H7 (cell line): ENCODE measurements at regions not wholly inside any gene's neighbourhood (a gene's known extent, or its start where the extent isn't known, plus 50 kb on each side); places are given as distances from the start of the nearest gene placed in this dataset.

Experiments
- DNase-seq: peaks from one replicate; pipeline ENCODE4 v3.0.0; 2012
- H3K27me3 ChIP-seq: 2 replicates; pipeline ENCODE4 v1.6.0; 2011; ENCODE audit warnings: mild to moderate bottlenecking, low read length; ENCODE audit not compliant: control insufficient read depth, insufficient read depth
- H3K36me3 ChIP-seq: replicated peaks from 2 replicates; pipeline ENCODE4 v1.5.1; 2011; ENCODE audit warnings: low read length; ENCODE audit not compliant: control insufficient read depth, insufficient read depth
- H3K4me3 ChIP-seq: 2 replicates; pipeline ENCODE4 v1.5.1; 2011; ENCODE audit warnings: low read depth, mild to moderate bottlenecking, control low read depth, low read length, moderate library complexity; ENCODE audit not compliant: insufficient read depth

GRCh38 chr6:41487860-41488432, 58.2 kb upstream of the FOXP4 start:
- peaks cover 8% of the 10 kb centered on the region for H3K27me3 ChIP-seq
- no peak overlapping the region for H3K4me3 ChIP-seq
- H3K36me3 ChIP-seq, result no peaks in the 10 kb centered on the region
- peak; percentile 60 for DNase-seq

DNA sequence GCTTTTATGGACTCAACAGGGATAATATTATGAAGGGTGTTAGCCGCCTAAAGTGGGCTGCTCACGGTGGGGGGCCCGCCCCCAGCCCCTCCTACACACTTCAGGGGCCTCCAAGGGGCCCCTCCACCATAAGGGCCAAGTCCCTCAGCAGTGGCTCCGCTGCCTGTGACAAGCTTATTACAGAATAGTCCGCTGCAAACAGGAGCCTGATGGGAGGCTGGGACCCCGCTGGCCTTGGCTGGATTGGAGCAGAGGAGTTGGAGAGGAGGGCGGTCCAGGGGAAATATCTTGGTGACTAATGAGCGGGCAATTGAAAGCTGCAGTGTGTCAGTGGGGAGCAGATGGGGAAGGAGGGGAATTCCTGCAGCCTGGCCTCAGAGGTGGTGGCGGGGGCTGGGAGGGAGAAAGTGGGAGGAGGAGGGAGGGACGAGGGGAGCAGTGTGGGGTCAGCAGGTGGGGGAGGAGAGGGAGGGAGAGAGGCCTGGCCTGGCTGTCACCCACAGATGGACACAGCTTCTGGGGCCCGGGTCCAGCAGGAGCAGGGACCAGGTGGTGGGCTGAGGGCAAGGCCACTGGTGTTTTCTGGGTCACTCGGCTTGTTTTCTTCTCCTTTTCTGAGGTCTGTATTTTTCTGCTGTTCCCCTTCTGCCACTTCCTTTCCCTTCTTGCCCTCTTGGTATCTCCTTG, 57.6 kb upstream of the FOXP4 start:
- Histone ChIP-seq H3K27me3 (peaks cover 12% of the 10 kb centered on the region), H3K36me3 (no peaks in the 10 kb centered on the region), H3K4me3 (no peak overlapping the region)
- DNase-seq, result peak; percentile 91

GRCh38 chr6:41489120-41489851, 56.9 kb upstream of the FOXP4 start:
- DNase-seq, result peak; percentile 73
- H3K36me3 ChIP-seq, result no peaks in the 10 kb centered on the region
- H3K27me3 ChIP-seq, result peaks cover 19% of the 10 kb centered on the region
- no peak overlapping the region for H3K4me3 ChIP-seq

- Histone ChIP-seq H3K4me3 (no peak overlapping the region), H3K36me3 (no peaks in the 10 kb centered on the region), H3K27me3 (peaks cover 30% of the 10 kb centered on the region)
- no peak for DNase-seq
Observed at GRCh38 chr6:41492261-41492891, 53.8 kb upstream of the FOXP4 start.

DNA sequence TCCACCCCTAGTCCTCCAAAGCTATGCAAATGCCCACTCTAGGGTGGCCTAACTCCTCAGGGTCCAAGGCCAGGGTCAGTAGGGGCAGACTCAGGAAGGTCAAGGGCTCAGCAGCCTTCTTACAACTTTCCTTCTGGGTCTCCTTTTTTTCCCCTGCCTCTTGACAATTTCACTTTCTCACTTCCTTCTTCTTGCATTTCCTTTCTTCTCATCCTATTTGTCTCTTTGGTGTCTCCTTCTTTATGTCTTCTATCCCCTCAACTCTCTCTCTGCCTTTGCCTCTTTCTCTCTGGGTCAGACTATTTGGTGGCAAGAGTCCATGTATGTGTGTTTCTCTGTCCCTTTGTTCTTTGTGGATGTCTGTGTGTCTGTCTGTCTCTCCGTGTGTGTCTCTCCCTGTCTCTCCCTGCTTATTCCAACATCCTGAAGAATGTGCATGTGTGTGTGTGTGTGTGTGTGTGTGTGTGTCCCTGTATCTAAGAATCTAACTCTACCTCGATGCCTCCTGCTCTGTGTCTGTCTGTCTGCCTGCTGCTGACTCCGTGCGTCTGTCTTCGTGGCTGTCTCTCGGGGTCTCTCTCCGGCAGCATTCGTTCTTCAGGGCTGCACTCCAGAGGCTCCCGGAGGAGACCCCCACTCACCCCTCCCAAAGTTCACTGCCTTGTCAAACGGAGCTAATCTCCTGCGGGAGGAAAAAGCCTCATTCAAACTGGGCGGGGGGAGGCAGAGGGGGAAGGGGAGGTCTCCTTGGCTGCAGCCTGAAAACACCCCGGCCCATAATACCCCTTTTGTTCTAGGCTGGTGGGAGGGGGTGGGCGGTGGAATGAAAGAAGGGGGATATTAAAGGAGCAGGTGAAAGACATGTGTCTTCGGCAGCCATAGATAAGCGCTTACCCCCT, 51.7 kb upstream of the FOXP4 start:
- H3K27me3 ChIP-seq, result peaks cover 33% of the 10 kb centered on the region
- H3K36me3 ChIP-seq, result no peaks in the 10 kb centered on the region
- peak; percentile 77 for DNase-seq
- H3K4me3 ChIP-seq, result no peak overlapping the region
